Astrocyte of the cerebellum (primary cell): ENCODE measurements at regions not wholly inside any gene's neighbourhood (a gene's known extent, or its start where the extent isn't known, plus 50 kb on each side); places are given as distances from the start of the nearest gene placed in this dataset.

ENCODE experiments used
- DNase-seq: peaks from one replicate; pipeline ENCODE4 v3.0.0-alpha.2; 2011; ENCODE audit warnings: low read depth
- H3K4me3 ChIP-seq: 2 replicates; pipeline ENCODE4 v1.5.1; 2011; ENCODE audit warnings: mild to moderate bottlenecking, low read depth, low read length, moderate library complexity
- CTCF ChIP-seq: IDR thresholded peaks from 2 replicates; pipeline ENCODE4 v1.5.1; 2012; ENCODE audit warnings: low read length, low read depth, moderate library complexity, mild to moderate bottlenecking; ENCODE audit errors: missing control alignments
- in situ Hi-C: cut with HindIII; loops from 2 replicates; pipeline ENCODE4 v1.10.0; 2017; ENCODE audit warnings: low sequenced_read_pairs

DNA sequence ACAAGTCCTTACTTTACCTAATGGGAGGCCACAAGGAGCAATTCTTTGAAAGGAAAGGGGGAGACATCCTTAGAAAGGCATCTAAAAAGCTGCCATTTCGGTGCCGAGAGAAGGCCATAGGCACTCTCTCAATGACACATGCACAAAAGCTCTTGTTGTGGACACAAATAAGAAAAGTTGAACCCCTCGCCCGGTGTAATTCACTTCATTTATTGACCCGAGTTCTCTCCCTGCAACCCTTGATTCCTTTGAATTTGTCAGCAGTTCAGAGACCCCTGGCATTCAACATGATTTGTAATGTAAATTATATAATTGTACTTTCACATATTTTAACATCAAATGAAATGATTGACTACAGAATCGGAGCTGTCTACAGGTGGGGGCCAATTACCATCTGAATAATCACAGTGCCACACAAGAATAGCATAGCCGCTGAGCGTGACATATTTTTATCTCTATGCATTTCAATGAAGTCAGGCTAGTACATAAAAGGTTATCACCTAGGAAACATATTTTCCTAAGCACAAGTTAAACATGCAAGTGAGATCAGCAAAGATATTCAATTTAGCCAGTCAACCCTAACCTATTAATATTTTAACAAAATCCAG is 66.7 kb downstream of the IRX6 start:
- in situ Hi-C loops = no loop called here
- no peak for TF ChIP-seq CTCF
- no peak overlapping the region for H3K4me3 ChIP-seq
- DNase-seq = no peak

DNA sequence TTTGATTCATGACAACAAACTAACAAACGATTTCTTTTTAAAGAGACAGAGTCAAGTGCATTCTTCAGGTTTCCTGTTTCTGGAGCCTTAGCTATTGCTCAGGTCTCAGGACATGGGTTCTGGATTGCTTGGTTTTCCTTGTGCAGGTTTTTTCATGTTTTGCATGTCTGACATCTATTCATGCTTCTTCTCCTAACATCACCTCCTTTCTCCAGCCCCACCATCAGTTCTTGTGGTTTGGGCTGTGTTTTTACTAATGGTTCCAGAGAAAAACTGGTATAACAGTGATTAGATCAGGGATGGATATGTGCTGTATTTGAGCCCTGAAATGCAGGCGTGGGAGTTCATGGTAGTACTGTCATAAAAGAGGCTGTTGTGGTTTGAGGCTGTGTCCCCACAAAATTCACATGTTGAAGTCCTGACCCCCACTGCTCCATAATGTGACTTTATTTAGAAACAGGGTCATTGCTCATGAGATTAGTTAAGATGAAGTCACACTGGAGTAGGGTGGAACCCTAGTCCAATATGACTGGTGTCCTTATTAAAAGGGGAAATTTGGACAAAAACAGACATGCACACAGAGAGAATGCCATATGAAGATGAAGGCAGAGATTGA is 67.9 kb downstream of the IRX6 start:
- no peak overlapping the region for H3K4me3 ChIP-seq
- no peak for TF ChIP-seq CTCF
- in situ Hi-C loops = no loop called here
- DNase-seq = no peak

DNA sequence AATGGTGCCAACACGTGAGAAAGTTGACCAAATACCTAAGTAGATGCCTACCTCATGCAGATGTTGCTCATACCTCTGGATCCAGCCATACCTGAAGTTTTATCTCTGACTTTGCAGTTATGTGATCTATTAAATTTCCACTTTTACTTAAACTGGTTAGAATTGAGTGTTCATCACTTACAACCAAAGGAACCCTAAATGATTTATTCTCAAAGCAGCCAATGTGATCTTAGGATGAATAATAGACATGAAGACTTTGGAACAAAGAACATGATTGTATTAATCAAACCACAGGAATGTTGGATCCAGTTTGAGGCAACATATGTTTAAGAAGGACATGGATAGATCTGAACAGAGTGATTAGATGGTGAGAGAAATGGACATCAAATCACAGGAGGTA is 68.7 kb downstream of the IRX6 start:
- in situ Hi-C loops = no loop called here
- TF ChIP-seq CTCF = no peak
- no peak overlapping the region for H3K4me3 ChIP-seq
- no peak for DNase-seq

DNA sequence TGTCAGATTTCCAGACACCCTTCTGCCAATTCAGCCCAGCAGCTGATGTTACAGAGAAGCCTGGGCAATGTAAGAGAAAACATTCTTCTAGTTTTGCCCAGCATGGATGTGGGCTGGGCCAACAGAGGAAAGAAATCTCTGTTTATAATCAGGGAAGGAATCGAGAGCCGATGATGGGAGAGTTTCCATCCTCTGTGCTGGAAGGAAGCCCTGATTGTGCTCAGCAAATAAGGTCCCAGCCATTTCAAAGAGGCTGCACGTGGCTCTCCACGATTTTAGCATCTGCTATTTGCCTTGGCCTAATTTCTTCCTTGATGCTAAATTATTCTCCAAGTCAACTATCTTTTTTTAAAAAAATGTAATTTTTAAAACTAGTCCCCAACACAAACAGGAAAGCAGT is 70.0 kb downstream of the IRX6 start:
- H3K4me3 ChIP-seq = no peak overlapping the region
- no peak for TF ChIP-seq CTCF
- in situ Hi-C loops = no loop called here
- DNase-seq = no peak

GRCh38 chr16:55398762-55399161 is 74.8 kb downstream of the IRX6 start:
- no peak for DNase-seq
- in situ Hi-C loops = no loop called here
- H3K4me3 ChIP-seq = no peak overlapping the region
- no peak for TF ChIP-seq CTCF

GRCh38 chr16:55399911-55400310 is 75.9 kb downstream of the IRX6 start:
- DNase-seq = no peak
- no peak for TF ChIP-seq CTCF
- in situ Hi-C loops = no loop called here
- H3K4me3 ChIP-seq = no peak overlapping the region

- in situ Hi-C loops = no loop called here
These were observed 77.0 kb downstream of the IRX6 start for GRCh38 chr16:55401046-55401445.

More at GRCh38 chr16:55401046-55401445, 77.0 kb downstream of the IRX6 start:
- no peak overlapping the region for H3K4me3 ChIP-seq
- DNase-seq = no peak
- TF ChIP-seq CTCF = no peak
